Colonic mucosa (tissue), 4 donors: ENCODE measurements at regions not wholly inside any gene's neighbourhood (a gene's known extent, or its start where the extent isn't known, plus 50 kb on each side); places are given as distances from the start of the nearest gene placed in this dataset.

Source experiments
- DNase-seq: peaks from one replicate; pipeline ENCODE4 v3.0.0-alpha.2; 2020
- H3K27ac ChIP-seq: fragments of 200-600 bp; one replicate; pipeline ENCODE4 v1.8.0; 2021
- H3K27me3 ChIP-seq: fragments of 200-600 bp; one replicate; pipeline ENCODE4 v1.8.0; 2021
- H3K36me3 ChIP-seq: fragments of 200-600 bp; one replicate; pipeline ENCODE4 v1.8.0; 2021
- H3K4me1 ChIP-seq: fragments of 200-600 bp; one replicate; pipeline ENCODE4 v1.8.0; 2021; ENCODE audit warnings: mild to moderate bottlenecking
- H3K4me3 ChIP-seq: fragments of 200-600 bp; one replicate; pipeline ENCODE4 v1.8.0; 2021
- H3K9ac ChIP-seq, 2 donors: one replicate each; pipeline ENCODE4 v1.7.0; 2013; ENCODE audit warnings: control low read depth in 2 of 2, low read depth in 2 of 2, low read length in 2 of 2
- H3K9me3 ChIP-seq: fragments of 200-600 bp; one replicate; pipeline ENCODE4 v1.8.0; 2021
- intact Hi-C: fragments of 100-400 bp; cut with DNase I; formaldehyde crosslinking; loops from one replicate; pipeline ENCODE4 v1.14.1; 2022
- TF ChIP-seq, protein P1 (sequence below): fragments of 200-600 bp; IDR thresholded peaks from one replicate; pipeline ENCODE4 v1.8.0; 2022; ENCODE audit warnings: antibody characterized with exemption, mild to moderate bottlenecking
- donor health status: healthy.
- donor health status: DM: no; HTN: no; CAD: no.
- donor health status: DM: no; HTN: no; CAD: no.

- peaks cover 4% of the 10 kb centered on the region for H3K27me3 ChIP-seq
- no peak overlapping the region for H3K4me3 ChIP-seq
- no peak overlapping the region for H3K9ac ChIP-seq
- no peaks in the 10 kb centered on the region for H3K4me1 ChIP-seq
- H3K27ac ChIP-seq: no peak overlapping the region
- no peaks in the 10 kb centered on the region for H3K36me3 ChIP-seq
- H3K9me3 ChIP-seq: no peaks in the 10 kb centered on the region
- DNase-seq: no peak
- intact Hi-C loops: no loop called here
- TF ChIP-seq, protein P1, sequence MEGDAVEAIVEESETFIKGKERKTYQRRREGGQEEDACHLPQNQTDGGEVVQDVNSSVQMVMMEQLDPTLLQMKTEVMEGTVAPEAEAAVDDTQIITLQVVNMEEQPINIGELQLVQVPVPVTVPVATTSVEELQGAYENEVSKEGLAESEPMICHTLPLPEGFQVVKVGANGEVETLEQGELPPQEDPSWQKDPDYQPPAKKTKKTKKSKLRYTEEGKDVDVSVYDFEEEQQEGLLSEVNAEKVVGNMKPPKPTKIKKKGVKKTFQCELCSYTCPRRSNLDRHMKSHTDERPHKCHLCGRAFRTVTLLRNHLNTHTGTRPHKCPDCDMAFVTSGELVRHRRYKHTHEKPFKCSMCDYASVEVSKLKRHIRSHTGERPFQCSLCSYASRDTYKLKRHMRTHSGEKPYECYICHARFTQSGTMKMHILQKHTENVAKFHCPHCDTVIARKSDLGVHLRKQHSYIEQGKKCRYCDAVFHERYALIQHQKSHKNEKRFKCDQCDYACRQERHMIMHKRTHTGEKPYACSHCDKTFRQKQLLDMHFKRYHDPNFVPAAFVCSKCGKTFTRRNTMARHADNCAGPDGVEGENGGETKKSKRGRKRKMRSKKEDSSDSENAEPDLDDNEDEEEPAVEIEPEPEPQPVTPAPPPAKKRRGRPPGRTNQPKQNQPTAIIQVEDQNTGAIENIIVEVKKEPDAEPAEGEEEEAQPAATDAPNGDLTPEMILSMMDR: no peak
Observed at GRCh38 chr20:63126876-63127699, 88.8 kb downstream of the YTHDF1 start.

- Histone ChIP-seq H3K9ac (no peak overlapping the region), H3K27ac (no peak overlapping the region), H3K9me3 (no peaks in the 10 kb centered on the region), H3K4me1 (no peaks in the 10 kb centered on the region), H3K27me3 (peaks cover 4% of the 10 kb centered on the region), H3K4me3 (no peak overlapping the region), H3K36me3 (no peaks in the 10 kb centered on the region)
- TF ChIP-seq, protein P1: no peak
- intact Hi-C loops: no loop called here
- DNase-seq: no peak
Observed at GRCh38 chr20:63125838-63126601, 89.9 kb downstream of the YTHDF1 start.

GRCh38 chr20:63125581-63125837, 90.4 kb downstream of the YTHDF1 start:
- intact Hi-C loops: no loop called here
- TF ChIP-seq, protein P1: no peak

DNA sequence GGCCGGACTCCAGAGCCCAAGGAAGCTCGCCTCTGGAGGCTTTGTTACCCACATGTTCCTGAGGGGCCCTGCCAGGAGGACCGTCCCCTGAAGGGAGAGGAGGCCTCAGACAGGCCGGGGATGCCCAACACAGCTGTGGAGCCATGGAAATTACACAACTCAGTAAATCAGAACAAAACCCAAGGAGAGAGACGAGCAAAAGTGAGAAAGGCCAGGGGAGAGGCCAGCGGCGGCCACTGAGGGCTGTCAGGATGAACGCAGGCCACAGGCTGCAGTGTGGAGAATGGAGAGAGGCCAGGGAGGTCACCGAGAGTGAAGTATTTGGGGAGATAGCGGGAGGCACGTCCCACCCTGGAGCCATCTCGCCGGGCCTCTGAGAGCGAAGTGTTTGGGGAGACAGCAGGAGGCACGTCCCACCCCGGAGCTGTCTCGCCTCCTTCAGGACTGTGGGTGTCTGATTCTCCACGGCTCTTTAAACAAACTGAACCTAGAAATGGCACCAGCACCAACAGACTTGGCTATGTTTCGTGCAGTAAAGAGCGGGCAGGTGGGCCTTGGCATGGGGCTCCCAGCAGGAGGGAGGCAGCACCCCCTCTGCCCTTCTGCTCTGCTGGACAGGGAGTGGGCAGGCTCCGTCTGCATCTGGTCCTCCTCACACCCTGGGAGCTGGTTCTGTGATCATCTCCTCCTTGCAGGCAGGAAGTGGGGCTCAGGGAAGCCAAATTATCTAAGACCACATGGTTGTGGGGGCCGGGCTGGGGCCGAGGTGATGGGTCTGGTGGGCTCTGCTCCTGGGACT, 91.0 kb downstream of the YTHDF1 start:
- H3K4me1 ChIP-seq: no peaks in the 10 kb centered on the region
- H3K9ac ChIP-seq: no peak overlapping the region
- H3K27me3 ChIP-seq: peaks cover 4% of the 10 kb centered on the region
- H3K27ac ChIP-seq: no peak overlapping the region
- no peak for DNase-seq
- no peak overlapping the region for H3K4me3 ChIP-seq
- TF ChIP-seq, protein P1: no peak
- no peaks in the 10 kb centered on the region for H3K36me3 ChIP-seq
- intact Hi-C loops: no loop called here
- no peaks in the 10 kb centered on the region for H3K9me3 ChIP-seq

More at GRCh38 chr20:63125581-63125837, 90.4 kb downstream of the YTHDF1 start:
- H3K27me3 ChIP-seq: peaks cover 4% of the 10 kb centered on the region
- H3K36me3 ChIP-seq: no peaks in the 10 kb centered on the region
- H3K9me3 ChIP-seq: no peaks in the 10 kb centered on the region
- H3K27ac ChIP-seq: no peak overlapping the region
- no peaks in the 10 kb centered on the region for H3K4me1 ChIP-seq
- no peak for DNase-seq
- H3K9ac ChIP-seq: no peak overlapping the region
- no peak overlapping the region for H3K4me3 ChIP-seq

DNA sequence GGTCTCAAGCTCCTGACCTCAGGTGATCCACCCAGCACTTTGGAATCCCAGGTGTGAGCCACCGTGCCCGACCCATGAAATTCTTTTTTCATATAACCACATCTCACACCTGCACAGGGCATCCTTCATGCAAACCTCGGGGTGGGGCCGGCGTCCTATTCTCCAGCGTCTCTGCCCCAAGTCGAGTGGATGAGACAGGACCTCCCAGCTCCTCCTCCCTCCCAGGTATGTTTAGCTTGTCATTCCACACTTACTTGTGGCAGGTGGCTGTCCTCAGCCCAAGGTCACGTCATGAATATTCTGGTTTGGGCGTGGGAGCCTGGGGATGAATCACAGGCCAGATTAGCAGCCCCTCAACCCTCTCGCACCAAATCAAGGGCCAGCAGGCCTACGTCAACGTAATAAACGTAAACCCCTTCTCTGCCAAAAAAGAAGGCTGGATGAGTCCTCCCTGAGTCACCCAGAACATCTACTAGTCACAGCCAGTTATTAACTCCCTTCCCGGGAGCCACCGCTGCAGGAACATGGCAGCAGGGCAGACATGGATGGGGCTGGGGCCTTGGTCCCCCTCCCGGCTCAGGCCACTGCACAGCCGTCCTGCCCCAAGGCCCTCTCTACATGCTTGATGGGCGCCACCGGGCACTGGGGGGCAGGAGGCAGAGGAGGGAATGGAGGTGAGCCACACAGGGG, 91.7 kb downstream of the YTHDF1 start:
- no peaks in the 10 kb centered on the region for H3K27me3 ChIP-seq
- no peak overlapping the region for H3K4me3 ChIP-seq
- TF ChIP-seq, protein P1: no peak
- no peaks in the 10 kb centered on the region for H3K4me1 ChIP-seq
- intact Hi-C loops: no loop called here
- H3K36me3 ChIP-seq: no peaks in the 10 kb centered on the region
- no peaks in the 10 kb centered on the region for H3K9me3 ChIP-seq
- H3K27ac ChIP-seq: no peak overlapping the region
- DNase-seq: no peak
- no peak overlapping the region for H3K9ac ChIP-seq
